KBM-7 (cell line): ENCODE measurements at regions not wholly inside any gene's neighbourhood (a gene's known extent, or its start where the extent isn't known, plus 50 kb on each side); places are given as distances from the start of the nearest gene placed in this dataset.

Experiments used
- DNase-seq: peaks from one replicate; pipeline ENCODE4 v3.0.0-alpha.2; 2015
- in situ Hi-C: fragments of 300-500 bp; cut with MboI; formaldehyde crosslinking; loops from 2 replicates; pipeline ENCODE4 v1.14.3; 2020; ENCODE audit warnings: low sequenced_read_pairs, low pct_unique_long_range_greater_than_20kb, mixed read lengths

- no peak for DNase-seq
- in situ Hi-C loops: no loop called here
Observed at GRCh38 chr5:136661026-136661425, 295.7 kb upstream of the TRPC7 start.

GRCh38 chr5:136656811-136657210 lies 291.5 kb upstream of the TRPC7 start:
- in situ Hi-C loops: no loop called here
- no peak for DNase-seq

DNA sequence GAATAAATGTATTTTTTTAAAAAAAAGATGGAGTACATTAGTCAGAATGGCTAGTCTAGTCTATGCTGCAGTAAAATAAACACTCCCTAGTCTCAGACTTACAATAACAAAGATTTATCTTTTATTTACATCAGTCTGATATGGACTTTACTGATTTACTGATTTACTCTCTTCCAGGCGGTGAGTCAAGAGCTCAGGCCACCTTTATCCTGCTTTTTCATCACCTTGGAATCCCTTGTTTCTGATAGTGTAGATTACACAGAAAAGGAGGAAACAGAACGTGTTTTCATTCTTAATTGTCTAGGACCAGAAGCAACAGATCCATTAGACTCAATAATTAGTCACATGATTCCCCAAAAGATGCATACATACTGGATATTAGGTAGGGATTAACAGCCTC lies 290.1 kb upstream of the TRPC7 start:
- DNase-seq: no peak
- in situ Hi-C loops: no loop called here

DNA sequence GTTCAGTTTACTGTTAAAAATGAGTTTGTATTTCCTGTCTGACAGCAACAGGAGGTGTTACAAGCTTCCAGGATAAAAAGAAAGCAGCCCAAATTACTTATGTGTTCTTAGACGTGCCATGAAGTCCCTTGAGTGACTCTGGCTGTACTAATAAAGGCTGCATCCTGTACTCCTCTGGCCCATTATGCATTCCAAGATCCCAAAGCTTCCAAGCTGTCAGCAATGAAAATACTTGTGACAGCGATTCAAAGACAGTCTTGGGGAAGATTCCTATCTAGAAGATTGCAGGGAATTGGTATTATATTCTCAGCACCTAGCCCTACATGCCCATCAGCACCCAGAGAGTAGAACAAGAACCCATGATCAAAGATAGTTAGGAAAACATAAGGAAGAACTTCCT lies 281.6 kb upstream of the TRPC7 start:
- in situ Hi-C loops: no loop called here
- DNase-seq: no peak

- in situ Hi-C loops: no loop called here
- DNase-seq: no peak
Observed at GRCh38 chr5:136642976-136643375, 277.6 kb upstream of the TRPC7 start.

- DNase-seq: no peak
- in situ Hi-C loops: no loop called here
Observed at GRCh38 chr5:136639616-136640015, 274.3 kb upstream of the TRPC7 start.

DNA sequence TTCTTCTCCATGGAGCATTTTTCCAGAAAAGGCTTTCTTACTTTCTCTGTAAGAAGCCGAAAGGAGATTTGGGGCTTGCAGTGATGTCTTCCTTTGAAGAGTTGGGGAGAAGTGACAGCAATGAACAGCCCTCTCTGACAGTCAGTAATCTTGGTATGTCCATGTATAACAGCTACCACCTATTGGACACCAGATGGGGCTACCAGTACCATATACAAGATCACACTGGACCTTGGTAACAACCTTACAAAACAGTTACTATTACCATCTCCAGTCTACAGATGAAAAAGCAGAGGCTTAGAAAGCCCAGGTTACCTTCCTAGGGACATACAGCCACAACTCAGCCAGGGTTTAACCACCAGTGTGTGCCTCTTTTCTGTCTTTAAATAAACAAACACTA lies 272.7 kb upstream of the TRPC7 start:
- no peak for DNase-seq
- in situ Hi-C loops: no loop called here

DNA sequence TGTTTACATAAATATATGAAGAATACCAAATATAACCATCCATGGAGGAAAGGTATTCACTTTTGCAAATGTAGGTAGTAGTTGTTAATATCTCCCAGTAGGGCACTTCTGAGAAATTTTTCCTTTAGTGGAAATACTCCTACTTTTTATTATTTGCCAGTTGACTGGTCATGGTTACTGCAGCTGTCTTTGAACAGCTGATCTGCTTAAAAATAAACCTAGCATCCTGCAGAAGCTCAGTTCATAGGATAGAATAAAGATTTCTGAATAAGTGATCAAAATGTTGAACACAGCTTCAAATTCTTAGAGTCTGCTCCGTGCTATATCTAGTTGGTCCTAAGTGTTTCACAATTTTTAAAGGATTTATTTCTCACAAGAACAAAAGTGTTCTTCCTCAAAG lies 270.7 kb upstream of the TRPC7 start:
- in situ Hi-C loops: no loop called here

DNA sequence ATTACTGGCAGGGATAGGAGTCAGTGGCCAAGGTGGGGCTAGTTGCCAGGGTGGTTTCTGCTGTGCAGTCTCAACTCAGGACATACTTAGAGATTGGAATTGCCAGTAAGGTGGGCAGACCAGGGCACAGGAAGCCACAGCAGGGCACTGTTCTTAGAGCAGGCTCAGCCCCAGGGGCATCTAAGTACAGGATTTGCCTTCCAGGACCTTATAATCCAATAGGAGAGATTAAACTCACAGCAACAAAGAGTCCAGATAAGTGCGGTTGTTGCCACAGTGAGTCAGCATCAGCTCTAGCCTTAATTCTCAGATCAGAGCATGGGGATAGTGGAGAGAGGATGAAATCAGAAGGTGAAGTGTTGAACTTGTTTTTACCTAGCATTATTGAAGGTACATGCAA lies 265.8 kb upstream of the TRPC7 start:
- DNase-seq: no peak
- in situ Hi-C loops: no loop called here

More for the DNA sequence above, 270.7 kb upstream of the TRPC7 start:
- DNase-seq: no peak

DNA sequence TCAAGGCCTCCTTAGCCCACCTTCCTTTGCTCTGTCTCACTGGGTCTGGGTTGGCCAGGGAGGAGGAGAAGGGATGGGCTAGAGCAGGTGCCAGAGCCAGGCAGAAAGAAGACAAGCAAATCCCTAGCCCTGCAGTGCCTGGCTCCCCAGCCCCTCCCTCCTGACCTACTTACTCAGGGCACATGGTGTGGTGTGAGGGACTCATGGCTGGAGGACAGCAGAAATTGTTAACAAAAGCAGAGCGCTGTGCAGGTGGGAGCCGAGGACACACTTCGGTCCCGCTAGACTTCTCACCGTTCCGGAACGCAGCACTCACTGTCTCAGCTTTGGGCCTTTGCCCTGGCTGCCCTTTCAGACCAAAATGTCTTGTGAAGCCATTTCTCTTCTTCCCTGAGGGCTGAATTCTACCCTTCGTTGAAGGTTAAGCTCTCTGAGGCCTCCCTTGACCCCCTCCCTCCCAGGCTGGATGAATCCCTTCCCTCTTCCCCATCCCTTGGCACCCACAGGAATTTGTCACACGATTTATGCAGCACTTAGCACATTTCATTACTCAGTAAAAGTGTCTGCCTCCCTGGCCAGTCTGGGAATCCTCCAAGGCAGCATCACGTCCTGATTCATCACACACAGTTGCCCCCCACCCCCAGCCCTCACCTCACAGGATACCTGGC lies 263.9 kb upstream of the TRPC7 start:
- in situ Hi-C loops: no loop called here

DNA sequence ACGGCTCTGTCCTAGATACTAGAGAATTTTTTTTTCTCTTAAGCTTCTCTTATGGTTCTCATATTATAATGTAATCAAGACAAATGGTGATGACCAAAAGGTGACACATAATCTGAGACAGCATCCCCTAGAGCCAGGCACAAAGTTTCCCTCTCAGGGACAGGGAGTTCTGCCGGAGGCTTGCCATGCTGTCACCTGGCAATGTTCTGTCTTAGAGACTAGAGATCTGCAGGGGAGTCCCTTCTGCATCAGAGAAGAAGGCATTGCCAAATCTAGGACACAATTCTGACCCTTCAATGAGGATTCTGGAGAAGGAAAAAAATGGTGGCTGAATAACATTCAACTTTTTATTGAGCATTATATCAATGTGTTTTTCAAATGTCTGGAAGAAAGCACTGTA lies 261.2 kb upstream of the TRPC7 start:
- in situ Hi-C loops: no loop called here
- DNase-seq: no peak

More for the DNA sequence above, 263.9 kb upstream of the TRPC7 start:
- no peak for DNase-seq

DNA sequence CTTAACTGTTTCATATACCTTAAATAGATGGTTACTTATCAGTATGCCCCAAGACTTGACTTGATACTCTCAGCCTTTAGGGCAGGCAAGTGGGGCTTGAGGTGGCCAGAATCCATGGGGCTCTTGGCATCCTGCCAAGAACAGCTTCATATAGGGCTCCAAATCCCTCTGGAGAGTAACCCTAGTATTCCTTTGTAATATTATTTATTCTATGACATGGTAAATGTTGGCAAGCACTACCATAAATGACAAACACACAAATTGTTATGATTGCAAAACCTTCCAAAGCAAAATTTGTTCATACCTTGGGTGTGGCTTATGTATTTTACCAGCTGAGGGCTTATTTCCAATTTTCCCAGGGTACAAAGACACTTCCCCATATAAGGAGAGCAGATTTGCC lies 257.4 kb upstream of the TRPC7 start:
- DNase-seq: no peak
- in situ Hi-C loops: no loop called here

GRCh38 chr5:136621743-136622142 lies 256.4 kb upstream of the TRPC7 start:
- no peak for DNase-seq
- in situ Hi-C loops: no loop called here

DNA sequence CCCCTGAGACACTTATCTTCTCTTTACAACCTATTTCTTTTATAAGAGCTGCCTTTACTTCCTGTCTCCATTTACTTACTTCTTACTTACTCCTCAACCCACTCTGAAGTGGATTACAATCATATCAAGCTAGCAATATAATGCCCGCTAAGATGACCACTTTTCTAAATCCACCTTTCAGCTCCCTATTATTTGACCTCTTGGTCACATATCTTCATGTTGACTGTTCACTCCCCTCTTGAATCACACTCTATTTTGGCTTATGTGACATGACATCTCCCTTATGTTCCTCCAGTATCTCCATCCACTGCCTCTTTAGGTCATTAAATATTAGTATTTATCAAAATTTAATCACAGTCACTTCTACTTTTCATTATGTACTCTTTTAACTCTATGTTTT lies 255.3 kb upstream of the TRPC7 start:
- DNase-seq: no peak
- in situ Hi-C loops: no loop called here

GRCh38 chr5:136620016-136620419 lies 254.7 kb upstream of the TRPC7 start:
- DNase-seq: peak; percentile 1
- in situ Hi-C loops: no loop called here

DNA sequence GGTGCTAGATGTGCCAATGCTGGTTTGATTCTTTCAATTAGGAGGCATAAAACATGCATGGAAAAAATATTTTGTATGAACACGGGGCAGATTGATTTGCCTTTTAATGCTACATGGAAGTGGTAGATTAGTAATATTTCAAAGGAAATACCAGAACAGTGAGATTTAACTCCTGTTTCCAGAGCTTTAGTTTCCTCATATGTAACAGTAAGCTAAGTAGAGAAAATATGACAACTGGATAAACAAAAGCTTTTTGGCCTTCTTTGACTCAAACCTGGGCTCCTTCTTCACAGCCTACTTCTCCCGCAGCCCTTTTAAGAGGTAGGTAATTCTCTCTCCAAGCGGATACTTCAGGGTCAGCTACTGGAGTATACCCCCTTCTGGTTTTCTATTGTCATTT lies 254.2 kb upstream of the TRPC7 start:
- in situ Hi-C loops: no loop called here
- DNase-seq: no peak

GRCh38 chr5:136615251-136616119 lies 250.1 kb upstream of the TRPC7 start:
- DNase-seq: no peak
- in situ Hi-C loops: no loop called here

- in situ Hi-C loops: no loop called here
- DNase-seq: no peak
Observed at GRCh38 chr5:136613230-136613629, 247.9 kb upstream of the TRPC7 start.

DNA sequence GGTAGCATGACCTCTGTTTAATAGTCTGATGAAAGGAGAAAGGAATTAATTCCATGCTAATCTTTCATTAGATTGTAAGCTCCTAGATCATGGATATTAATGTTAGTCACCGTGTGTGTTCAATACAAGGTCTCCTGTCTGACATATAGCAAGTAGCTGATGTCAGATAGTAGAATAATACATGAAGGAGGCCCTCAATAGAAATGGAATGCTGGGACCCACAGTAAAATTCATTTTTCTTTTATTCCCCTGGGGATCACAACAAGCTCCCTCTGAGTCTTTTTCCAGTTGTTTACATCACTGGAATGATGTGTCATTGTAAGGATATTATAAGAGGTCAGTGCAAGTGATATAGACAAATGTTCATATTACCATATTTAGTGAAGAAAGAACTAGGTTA lies 240.3 kb upstream of the TRPC7 start:
- in situ Hi-C loops: no loop called here
- DNase-seq: no peak

DNA sequence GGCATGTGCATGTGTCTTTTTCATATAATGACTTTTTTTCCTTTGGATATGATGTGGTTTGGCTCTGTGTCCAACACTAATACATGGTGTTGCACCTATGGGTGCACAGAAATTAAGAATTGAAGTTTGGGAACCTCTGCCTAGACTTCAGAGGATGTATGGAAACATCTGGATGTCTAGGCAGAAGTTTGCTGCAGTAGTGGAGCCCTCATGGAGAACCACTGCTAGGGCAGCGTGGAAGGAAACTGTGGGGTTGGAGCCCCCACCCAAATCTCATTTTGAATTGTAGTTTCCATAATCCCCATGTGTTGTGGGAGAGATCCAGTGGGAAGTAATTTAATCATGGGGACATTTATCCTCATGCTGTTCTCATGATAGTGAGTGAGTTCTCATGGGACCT lies 235.0 kb upstream of the TRPC7 start:
- in situ Hi-C loops: no loop called here
- DNase-seq: no peak
